ENCODE measurements at regions not wholly inside any gene's neighbourhood (a gene's known extent, or its start where the extent isn't known, plus 50 kb on each side); places are given as distances from the start of the nearest gene placed in this dataset.

- ATAC-seq: no peak
- no peak for TF ChIP-seq TCF4 (CRISPR knock-in tag; IDR thresholded peaks at IDR 0.05; ENCODE audit: borderline replicate concordance)
- TF ChIP-seq BACH2 (CRISPR knock-in tag; IDR thresholded peaks at IDR 0.05; ENCODE audit: borderline replicate concordance): no peak
- no peak for TF ChIP-seq OSR1 (CRISPR knock-in tag; IDR thresholded peaks at IDR 0.05)
- TF ChIP-seq ZNF8 (CRISPR knock-in tag; IDR thresholded peaks at IDR 0.05): no peak
- TF ChIP-seq ZFP3 (CRISPR knock-in tag; IDR thresholded peaks at IDR 0.05): no peak
- TF ChIP-seq, protein P1, sequence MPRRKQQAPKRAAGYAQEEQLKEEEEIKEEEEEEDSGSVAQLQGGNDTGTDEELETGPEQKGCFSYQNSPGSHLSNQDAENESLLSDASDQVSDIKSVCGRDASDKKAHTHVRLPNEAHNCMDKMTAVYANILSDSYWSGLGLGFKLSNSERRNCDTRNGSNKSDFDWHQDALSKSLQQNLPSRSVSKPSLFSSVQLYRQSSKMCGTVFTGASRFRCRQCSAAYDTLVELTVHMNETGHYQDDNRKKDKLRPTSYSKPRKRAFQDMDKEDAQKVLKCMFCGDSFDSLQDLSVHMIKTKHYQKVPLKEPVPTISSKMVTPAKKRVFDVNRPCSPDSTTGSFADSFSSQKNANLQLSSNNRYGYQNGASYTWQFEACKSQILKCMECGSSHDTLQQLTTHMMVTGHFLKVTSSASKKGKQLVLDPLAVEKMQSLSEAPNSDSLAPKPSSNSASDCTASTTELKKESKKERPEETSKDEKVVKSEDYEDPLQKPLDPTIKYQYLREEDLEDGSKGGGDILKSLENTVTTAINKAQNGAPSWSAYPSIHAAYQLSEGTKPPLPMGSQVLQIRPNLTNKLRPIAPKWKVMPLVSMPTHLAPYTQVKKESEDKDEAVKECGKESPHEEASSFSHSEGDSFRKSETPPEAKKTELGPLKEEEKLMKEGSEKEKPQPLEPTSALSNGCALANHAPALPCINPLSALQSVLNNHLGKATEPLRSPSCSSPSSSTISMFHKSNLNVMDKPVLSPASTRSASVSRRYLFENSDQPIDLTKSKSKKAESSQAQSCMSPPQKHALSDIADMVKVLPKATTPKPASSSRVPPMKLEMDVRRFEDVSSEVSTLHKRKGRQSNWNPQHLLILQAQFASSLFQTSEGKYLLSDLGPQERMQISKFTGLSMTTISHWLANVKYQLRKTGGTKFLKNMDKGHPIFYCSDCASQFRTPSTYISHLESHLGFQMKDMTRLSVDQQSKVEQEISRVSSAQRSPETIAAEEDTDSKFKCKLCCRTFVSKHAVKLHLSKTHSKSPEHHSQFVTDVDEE (CRISPR knock-in tag; IDR thresholded peaks at IDR 0.05): no peak
- TF ChIP-seq, protein P2, sequence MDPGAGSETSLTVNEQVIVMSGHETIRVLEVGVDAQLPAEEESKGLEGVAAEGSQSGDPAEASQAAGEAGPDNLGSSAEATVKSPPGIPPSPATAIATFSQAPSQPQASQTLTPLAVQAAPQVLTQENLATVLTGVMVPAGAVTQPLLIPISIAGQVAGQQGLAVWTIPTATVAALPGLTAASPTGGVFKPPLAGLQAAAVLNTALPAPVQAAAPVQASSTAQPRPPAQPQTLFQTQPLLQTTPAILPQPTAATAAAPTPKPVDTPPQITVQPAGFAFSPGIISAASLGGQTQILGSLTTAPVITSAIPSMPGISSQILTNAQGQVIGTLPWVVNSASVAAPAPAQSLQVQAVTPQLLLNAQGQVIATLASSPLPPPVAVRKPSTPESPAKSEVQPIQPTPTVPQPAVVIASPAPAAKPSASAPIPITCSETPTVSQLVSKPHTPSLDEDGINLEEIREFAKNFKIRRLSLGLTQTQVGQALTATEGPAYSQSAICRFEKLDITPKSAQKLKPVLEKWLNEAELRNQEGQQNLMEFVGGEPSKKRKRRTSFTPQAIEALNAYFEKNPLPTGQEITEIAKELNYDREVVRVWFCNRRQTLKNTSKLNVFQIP (CRISPR knock-in tag; IDR thresholded peaks at IDR 0.05; ENCODE audit: borderline replicate concordance, low read depth): no peak
- TF ChIP-seq PPARA (CRISPR knock-in tag; IDR thresholded peaks at IDR 0.05; ENCODE audit: borderline replicate concordance): no peak
- no peak for TF ChIP-seq ZC3H10 (CRISPR knock-in tag; IDR thresholded peaks at IDR 0.05)
- TF ChIP-seq CREB5 (CRISPR knock-in tag; IDR thresholded peaks at IDR 0.05; ENCODE audit: low read depth): no peak
- TF ChIP-seq ZNF70 (CRISPR knock-in tag; IDR thresholded peaks at IDR 0.05): no peak
- no peak for TF ChIP-seq ISL1 (CRISPR knock-in tag; IDR thresholded peaks at IDR 0.05)
Observed at GRCh38 chr1:199678771-199679170, 348.7 kb upstream of the NR5A2 start.

DNA sequence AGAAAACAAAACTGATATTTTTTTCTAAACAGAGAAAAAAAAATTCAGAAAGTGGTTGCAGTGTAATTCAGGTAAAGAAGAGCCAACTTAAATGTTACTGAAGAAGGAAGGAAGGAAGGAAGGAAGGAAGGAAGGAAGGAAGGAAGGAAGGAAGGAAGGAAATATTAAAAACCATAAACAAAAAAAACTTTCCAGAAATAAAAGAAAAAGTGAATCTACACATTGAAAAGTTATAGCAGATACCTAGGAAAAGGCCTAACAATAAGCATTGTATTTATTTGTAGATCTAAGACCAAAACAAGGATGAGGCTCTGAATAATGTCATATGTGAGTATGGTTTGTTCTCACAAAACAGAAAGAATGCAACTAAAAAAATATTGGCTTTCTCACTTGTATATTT lies 345.4 kb upstream of the NR5A2 start:
- TF ChIP-seq SNAI2 (CRISPR knock-in tag; IDR thresholded peaks at IDR 0.05): no peak
- TF ChIP-seq ESRRG (CRISPR knock-in tag; IDR thresholded peaks at IDR 0.05): no peak
- TF ChIP-seq BACH2 (CRISPR knock-in tag; IDR thresholded peaks at IDR 0.05; ENCODE audit: borderline replicate concordance): no peak
- TF ChIP-seq TOX (CRISPR knock-in tag; IDR thresholded peaks at IDR 0.05; ENCODE audit: borderline replicate concordance): no peak
- TF ChIP-seq TCF4 (CRISPR knock-in tag; IDR thresholded peaks at IDR 0.05; ENCODE audit: borderline replicate concordance): no peak
- no peak for TF ChIP-seq ZNF8 (CRISPR knock-in tag; IDR thresholded peaks at IDR 0.05)
- TF ChIP-seq ZNF70 (CRISPR knock-in tag; IDR thresholded peaks at IDR 0.05): no peak
- no peak for TF ChIP-seq GLIS3 (CRISPR knock-in tag; IDR thresholded peaks at IDR 0.05)
- TF ChIP-seq ISL1 (CRISPR knock-in tag; IDR thresholded peaks at IDR 0.05): no peak
- TF ChIP-seq CSRNP3 (CRISPR knock-in tag; IDR thresholded peaks at IDR 0.05): no peak
- no peak for TF ChIP-seq ZFP30 (CRISPR knock-in tag; IDR thresholded peaks at IDR 0.05)
- no peak for TF ChIP-seq PPARA (CRISPR knock-in tag; IDR thresholded peaks at IDR 0.05; ENCODE audit: borderline replicate concordance)
- TF ChIP-seq ZC3H10 (CRISPR knock-in tag; IDR thresholded peaks at IDR 0.05): no peak
- no peak for TF ChIP-seq OSR1 (CRISPR knock-in tag; IDR thresholded peaks at IDR 0.05)
- ATAC-seq: no peak

DNA sequence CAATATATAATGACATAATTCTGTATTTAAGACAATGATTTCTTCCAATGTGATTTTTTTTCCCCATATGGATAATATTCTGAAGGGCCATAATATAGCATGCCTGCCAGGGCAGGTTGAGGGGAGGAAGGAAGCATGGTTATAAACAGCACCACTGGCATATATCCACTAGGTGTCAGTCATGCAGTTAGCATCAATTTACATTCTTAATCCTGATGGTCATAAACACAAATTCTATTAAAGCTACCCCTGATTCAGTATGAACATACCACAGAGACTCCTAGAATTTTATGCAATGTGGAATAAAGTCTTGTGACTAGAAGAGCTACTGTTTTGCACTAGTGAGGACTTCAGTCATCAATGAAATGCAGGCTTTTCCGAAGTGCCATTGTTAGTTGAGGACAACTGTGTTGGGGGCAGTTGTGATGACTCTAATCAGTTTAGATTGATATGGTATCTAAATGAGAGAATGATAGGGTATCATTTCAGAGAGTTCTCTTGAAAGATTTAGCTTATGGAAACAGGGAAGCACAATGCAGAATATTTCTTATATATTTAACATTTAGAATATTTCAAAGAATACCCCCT lies 342.7 kb upstream of the NR5A2 start:
- TF ChIP-seq ISL1 (CRISPR knock-in tag; IDR thresholded peaks at IDR 0.05): no peak
- peak; percentile 97 for ATAC-seq

GRCh38 chr1:199685369-199685768 lies 342.1 kb upstream of the NR5A2 start:
- ATAC-seq: peak; percentile 51
- TF ChIP-seq RARB (CRISPR knock-in tag; IDR thresholded peaks at IDR 0.05): no peak
- no peak for TF ChIP-seq ARNTL (CRISPR knock-in tag; IDR thresholded peaks at IDR 0.05; ENCODE audit: borderline replicate concordance, low read depth)
- TF ChIP-seq SNAI2 (CRISPR knock-in tag; IDR thresholded peaks at IDR 0.05): no peak
- TF ChIP-seq ZC3H10 (CRISPR knock-in tag; IDR thresholded peaks at IDR 0.05): no peak
- no peak for TF ChIP-seq BACH2 (CRISPR knock-in tag; IDR thresholded peaks at IDR 0.05; ENCODE audit: borderline replicate concordance)
- TF ChIP-seq, protein P3, sequence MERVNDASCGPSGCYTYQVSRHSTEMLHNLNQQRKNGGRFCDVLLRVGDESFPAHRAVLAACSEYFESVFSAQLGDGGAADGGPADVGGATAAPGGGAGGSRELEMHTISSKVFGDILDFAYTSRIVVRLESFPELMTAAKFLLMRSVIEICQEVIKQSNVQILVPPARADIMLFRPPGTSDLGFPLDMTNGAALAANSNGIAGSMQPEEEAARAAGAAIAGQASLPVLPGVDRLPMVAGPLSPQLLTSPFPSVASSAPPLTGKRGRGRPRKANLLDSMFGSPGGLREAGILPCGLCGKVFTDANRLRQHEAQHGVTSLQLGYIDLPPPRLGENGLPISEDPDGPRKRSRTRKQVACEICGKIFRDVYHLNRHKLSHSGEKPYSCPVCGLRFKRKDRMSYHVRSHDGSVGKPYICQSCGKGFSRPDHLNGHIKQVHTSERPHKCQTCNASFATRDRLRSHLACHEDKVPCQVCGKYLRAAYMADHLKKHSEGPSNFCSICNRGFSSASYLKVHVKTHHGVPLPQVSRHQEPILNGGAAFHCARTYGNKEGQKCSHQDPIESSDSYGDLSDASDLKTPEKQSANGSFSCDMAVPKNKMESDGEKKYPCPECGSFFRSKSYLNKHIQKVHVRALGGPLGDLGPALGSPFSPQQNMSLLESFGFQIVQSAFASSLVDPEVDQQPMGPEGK (CRISPR knock-in tag; IDR thresholded peaks at IDR 0.05; ENCODE audit: borderline replicate concordance): no peak
- TF ChIP-seq GLIS3 (CRISPR knock-in tag; IDR thresholded peaks at IDR 0.05): no peak
- TF ChIP-seq CSDC2 (CRISPR knock-in tag; IDR thresholded peaks at IDR 0.05): no peak
- TF ChIP-seq ZNF8 (CRISPR knock-in tag; IDR thresholded peaks at IDR 0.05): no peak
- TF ChIP-seq ZFP30 (CRISPR knock-in tag; IDR thresholded peaks at IDR 0.05): no peak
- TF ChIP-seq TCF4 (CRISPR knock-in tag; IDR thresholded peaks at IDR 0.05; ENCODE audit: borderline replicate concordance): no peak
- TF ChIP-seq ZFP3 (CRISPR knock-in tag; IDR thresholded peaks at IDR 0.05): no peak
- TF ChIP-seq OSR1 (CRISPR knock-in tag; IDR thresholded peaks at IDR 0.05): no peak
- TF ChIP-seq ZNF565 (CRISPR knock-in tag; conservative IDR thresholded peaks at IDR 0.05; ENCODE audit: low read depth): no peak
- no peak for TF ChIP-seq TOX (CRISPR knock-in tag; IDR thresholded peaks at IDR 0.05; ENCODE audit: borderline replicate concordance)
- TF ChIP-seq ESRRG (CRISPR knock-in tag; IDR thresholded peaks at IDR 0.05): no peak
